HG03342 (cell line): ENCODE measurements at regions not wholly inside any gene's neighbourhood (a gene's known extent, or its start where the extent isn't known, plus 50 kb on each side); places are given as distances from the start of the nearest gene placed in this dataset.
"Not testable (repeated sequence)": the region's sequence is repeated elsewhere in the genome, so short reads cannot be mapped to it uniquely, and the experiment has no call there.

Experiments used
- ATAC-seq: cut with Tn5 transposase; IDR thresholded peaks from one replicate; pipeline ENCODE4 v1.9.1; 2021; ENCODE audit warnings: mild to moderate bottlenecking, moderate library complexity; ENCODE audit not compliant: unreplicated experiment

DNA sequence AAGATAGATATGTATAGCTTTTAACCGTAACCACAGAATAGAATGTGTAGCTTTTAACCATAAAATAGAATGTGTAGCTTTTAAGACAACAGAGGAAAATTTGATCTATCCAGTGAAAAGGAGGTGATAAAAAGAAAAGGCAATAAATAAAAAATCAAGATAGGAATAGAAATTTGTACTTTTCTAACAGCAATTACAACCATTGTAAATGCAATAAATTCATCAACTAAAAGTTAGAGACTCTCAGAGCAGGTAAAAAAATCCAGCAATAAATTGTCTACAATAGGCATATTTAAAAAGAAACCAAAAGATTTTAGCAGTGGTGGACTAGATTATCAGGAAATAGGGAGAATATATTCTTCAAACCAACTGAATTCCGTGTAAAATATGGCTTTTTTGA lies 63.8 kb upstream of the ABHD2 start:
- no peak for ATAC-seq

DNA sequence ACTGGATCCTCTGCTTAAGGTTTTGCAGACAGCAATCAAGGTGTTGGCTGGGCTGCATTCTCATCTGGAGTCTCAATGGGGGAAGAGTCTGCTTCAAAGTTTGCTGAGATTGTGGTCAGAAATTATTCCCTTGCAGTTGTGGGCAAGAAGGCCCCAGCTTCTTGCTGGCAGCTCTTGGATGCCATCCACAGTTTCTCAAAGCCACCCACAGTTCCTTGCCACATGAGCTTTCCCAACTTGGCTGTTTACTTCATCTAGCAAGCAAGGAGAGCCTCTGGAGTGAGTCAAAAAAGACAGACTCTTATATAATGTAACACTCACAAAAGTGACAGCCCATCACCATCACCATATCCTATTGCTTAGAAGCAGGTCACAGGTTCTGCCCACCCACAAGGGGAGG lies 62.1 kb upstream of the ABHD2 start:
- no peak for ATAC-seq

DNA sequence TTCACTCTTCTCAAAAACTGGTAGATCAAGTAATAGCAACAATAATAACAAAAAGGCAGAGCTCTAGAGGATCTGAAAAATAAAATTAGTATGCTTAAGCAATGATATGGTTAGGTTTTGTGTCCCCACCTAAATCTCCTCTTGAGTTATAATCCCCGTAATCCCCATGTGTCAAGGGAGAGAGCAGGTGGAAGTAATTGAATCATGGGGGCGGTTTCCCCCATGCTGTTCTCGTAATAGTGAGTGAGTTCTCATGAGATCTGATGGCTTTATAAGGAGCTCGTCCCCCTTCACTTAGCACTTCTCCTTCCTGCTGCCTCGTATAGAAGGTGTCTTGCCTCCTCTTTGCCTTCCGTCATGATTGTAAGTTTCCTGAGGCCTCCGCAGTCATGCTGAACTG lies 60.2 kb upstream of the ABHD2 start:
- no peak for ATAC-seq

DNA sequence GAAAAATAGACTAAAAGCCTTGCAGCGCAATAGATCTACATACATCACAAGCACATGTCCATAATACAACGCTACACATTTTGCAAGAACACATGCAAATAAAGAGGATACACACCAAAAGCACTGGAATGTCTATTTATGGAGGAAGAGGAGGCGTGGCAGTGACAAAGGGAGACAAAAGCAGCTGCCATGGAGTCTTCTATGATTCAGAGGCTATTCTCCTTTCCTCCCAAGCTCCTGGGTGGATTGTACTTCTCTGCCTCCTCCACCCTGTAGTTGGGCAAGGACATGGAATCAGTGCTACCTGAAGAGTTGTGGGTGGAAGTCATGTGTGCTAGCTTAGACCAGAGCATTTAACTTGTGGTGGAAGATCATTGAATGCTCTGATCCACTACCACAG lies 57.9 kb upstream of the ABHD2 start:
- ATAC-seq = no peak

DNA sequence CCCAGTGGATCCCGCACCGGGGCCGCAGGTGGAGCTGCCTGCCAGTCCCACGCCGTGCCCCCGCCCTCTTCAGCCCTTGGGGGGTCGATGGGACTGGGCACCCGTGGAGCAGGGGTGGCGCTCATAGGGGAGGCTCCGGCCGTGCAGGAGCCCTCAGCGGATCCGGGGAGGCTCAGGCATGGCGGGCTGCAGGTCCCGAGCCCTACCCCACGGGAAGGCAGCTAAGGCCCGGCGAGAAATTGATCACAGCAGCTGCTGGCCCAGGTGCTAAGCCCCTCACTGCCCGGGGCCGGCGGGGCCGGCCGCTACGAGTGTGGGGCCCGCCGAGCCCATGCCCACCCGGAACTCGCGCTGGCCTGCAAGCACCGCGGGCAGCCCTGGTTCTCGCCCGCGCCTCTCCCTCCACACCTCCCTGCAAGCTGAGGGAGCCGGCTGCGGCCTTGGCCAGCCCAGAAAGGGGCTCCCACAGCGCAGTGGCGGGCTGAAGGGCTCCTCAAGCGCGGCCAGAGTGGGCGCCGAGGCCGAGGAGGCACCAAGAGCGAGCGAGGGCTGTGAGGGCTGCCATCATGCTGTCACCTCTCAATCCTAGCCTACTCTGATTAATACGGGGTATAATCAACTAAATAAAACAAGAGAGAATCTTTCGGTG lies 56.5 kb upstream of the ABHD2 start:
- not testable (repeated sequence) for ATAC-seq

- no peak for ATAC-seq
Measured at GRCh38 chr15:89034305-89034704, 54.0 kb upstream of the ABHD2 start.

- ATAC-seq = no peak
Measured at GRCh38 chr15:89035150-89035549, 53.1 kb upstream of the ABHD2 start.

- ATAC-seq = no peak
Measured at GRCh38 chr15:89035658-89036057, 52.6 kb upstream of the ABHD2 start.

DNA sequence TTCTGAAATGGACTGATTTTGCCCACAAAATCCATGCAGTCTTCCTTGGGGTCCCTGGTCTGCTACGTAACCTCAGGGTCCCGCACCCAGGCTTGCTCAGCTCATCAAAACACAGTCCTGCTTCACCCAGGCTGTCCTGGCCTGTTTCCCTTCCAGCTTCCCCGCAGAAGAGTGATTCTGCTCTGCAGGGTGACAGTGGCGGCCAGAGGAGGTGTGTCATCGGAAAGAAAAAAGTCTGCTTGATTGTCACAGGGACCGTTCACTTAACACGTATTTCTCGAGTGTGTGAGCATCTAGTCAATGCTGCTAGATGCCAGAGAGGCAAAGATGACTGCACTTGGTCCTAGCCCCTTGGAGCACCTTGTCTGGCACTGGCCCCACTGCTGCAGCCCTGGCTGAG lies 50.1 kb upstream of the ABHD2 start:
- ATAC-seq = no peak
